DND-41 (cell line): ENCODE measurements at regions not wholly inside any gene's neighbourhood (a gene's known extent, or its start where the extent isn't known, plus 50 kb on each side); places are given as distances from the start of the nearest gene placed in this dataset.
"Not testable (repeated sequence)": the region's sequence is repeated elsewhere in the genome, so short reads cannot be mapped to it uniquely, and the experiment has no call there.

ENCODE experiments used
- ATAC-seq: fragments of 200-7000 bp; cut with Tn5 transposase; 3 replicates; pipeline ENCODE4 v1.9.1; 2021; ENCODE audit warnings: low read depth; ENCODE audit not compliant: insufficient read depth
- DNase-seq: peaks from one replicate; pipeline ENCODE4 v3.0.0-alpha.2; 2020
- H2AFZ ChIP-seq: 2 replicates; pipeline ENCODE4 v1.6.0; 2012; ENCODE audit warnings: low read depth, low read length
- H3K27ac ChIP-seq: 2 replicates; pipeline ENCODE4 v1.5.1; 2012; ENCODE audit warnings: low read length, inconsistent platforms
- H3K27me3 ChIP-seq: fragments of 200-600 bp; sonication (generic); 2 replicates; pipeline ENCODE4 v1.6.0; 2012; ENCODE audit warnings: low read length, mild to moderate bottlenecking, inconsistent platforms; ENCODE audit not compliant: insufficient read depth, poor library complexity
- H3K36me3 ChIP-seq: 2 replicates; pipeline ENCODE4 v1.5.1; 2012; ENCODE audit warnings: low read length, inconsistent platforms; ENCODE audit not compliant: insufficient read depth
- H3K4me1 ChIP-seq: 2 replicates; pipeline ENCODE4 v1.5.1; 2012; ENCODE audit warnings: mild to moderate bottlenecking, low read length; ENCODE audit not compliant: insufficient read depth
- H3K4me2 ChIP-seq: 2 replicates; pipeline ENCODE4 v1.6.0; 2012; ENCODE audit warnings: mild to moderate bottlenecking, moderate library complexity, low read length, inconsistent platforms; ENCODE audit not compliant: insufficient read depth
- H3K4me3 ChIP-seq, 2 experiments: fragments of 200-600 bp in 1 of 2; shearing (Covaris generic) in 1 of 2; 2 replicates each; pipeline ENCODE4 v1.5.1; 2012 to 2016; ENCODE audit warnings: inconsistent platforms in 2 of 2, low read length in 2 of 2, mild to moderate bottlenecking in 2 of 2, low read depth in 1 of 2, moderate library complexity in 1 of 2
- H3K79me2 ChIP-seq: 2 replicates; pipeline ENCODE4 v1.6.0; 2012; ENCODE audit warnings: low read length, inconsistent platforms; ENCODE audit not compliant: insufficient read depth
- H3K9ac ChIP-seq: 2 replicates; pipeline ENCODE4 v1.6.0; 2012; ENCODE audit warnings: low read depth, mild to moderate bottlenecking, inconsistent platforms, low read length, moderate library complexity
- H3K9me3 ChIP-seq: 2 replicates; pipeline ENCODE4 v1.5.1; 2012; ENCODE audit warnings: low read length, moderate library complexity, mild to moderate bottlenecking, inconsistent platforms; ENCODE audit not compliant: insufficient read depth, severe bottlenecking
- H4K20me1 ChIP-seq: 2 replicates; pipeline ENCODE4 v1.6.0; 2012; ENCODE audit warnings: low read length; ENCODE audit not compliant: insufficient read depth
- CTCF ChIP-seq: IDR thresholded peaks from 2 replicates; pipeline ENCODE4 v1.5.1; 2012; ENCODE audit warnings: borderline replicate concordance, low read length, moderate library complexity, mild to moderate bottlenecking; ENCODE audit not compliant: poor library complexity, severe bottlenecking; ENCODE audit errors: extremely low read depth
- EZH2 ChIP-seq: IDR thresholded peaks from 3 replicates; pipeline ENCODE4 v1.6.1; 2012; ENCODE audit warnings: borderline replicate concordance, low read depth, mild to moderate bottlenecking, moderate library complexity, low read length, inconsistent platforms; ENCODE audit not compliant: severe bottlenecking

DNA sequence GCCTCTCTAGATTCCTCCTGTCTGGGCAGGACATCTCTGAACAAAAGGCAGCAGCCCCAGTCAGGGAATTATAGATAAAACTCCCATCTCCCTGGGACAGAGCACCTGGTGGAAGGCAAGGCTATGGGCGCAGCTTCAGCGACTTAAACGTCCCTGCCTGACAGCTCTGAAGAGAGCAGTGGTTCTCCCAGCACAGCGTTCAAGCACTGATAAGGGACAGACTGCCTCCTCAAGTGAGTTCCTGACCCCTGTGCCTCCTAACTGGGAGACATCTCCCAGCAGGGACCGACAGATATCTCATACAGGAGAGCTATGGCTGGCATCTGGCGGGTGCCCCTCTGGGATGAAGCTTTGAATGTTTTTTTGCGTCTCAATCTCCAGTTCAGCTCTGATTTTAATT, 262.2 kb downstream of the PARM1 start:
- TF ChIP-seq EZH2 (no peak), CTCF (no peak)
- Histone ChIP-seq H3K9me3 (no peaks in the 10 kb centered on the region), H3K9ac (no peak overlapping the region), H3K4me2 (no peak overlapping the region), H3K36me3 (no peaks in the 10 kb centered on the region), H4K20me1 (no peaks in the 10 kb centered on the region), H3K79me2 (no peaks in the 10 kb centered on the region), H2AFZ (no peak overlapping the region), H3K27ac (no peak overlapping the region), H3K27me3 (no peaks in the 10 kb centered on the region), H3K4me1 (no peaks in the 10 kb centered on the region), H3K4me3 (no peak overlapping the region)
- no peak for ATAC-seq
- DNase-seq: no peak

DNA sequence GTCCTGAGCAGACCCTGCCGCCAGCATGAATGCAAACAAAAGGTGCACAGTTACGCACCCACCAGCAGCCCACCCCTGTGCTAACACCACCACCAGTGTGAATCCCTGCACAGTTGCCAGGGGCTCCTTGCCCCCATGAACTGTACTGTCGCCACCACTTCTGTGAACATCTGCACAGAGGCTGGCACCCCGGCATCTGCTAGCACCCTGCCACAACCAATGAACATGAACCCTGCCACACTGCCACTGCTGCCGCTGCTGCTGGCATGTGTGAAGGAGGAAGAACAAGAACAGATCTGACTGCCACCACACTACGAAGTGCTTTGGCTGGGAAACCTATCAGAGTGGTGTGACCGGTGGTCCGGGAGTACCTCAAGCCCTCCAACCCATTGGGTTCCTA, 261.3 kb downstream of the PARM1 start:
- H3K9me3 ChIP-seq: no peaks in the 10 kb centered on the region
- TF ChIP-seq CTCF (no peak), EZH2 (no peak)
- ATAC-seq (no peak), DNase-seq (no peak)
- H3K36me3 ChIP-seq: no peaks in the 10 kb centered on the region
- no peak overlapping the region for H3K9ac ChIP-seq
- H3K79me2 ChIP-seq: no peaks in the 10 kb centered on the region
- no peak overlapping the region for H3K27ac ChIP-seq
- H3K4me3 ChIP-seq: no peak overlapping the region
- no peaks in the 10 kb centered on the region for H3K27me3 ChIP-seq
- no peaks in the 10 kb centered on the region for H3K4me1 ChIP-seq
- no peaks in the 10 kb centered on the region for H4K20me1 ChIP-seq
- no peak overlapping the region for H2AFZ ChIP-seq
- H3K4me2 ChIP-seq: no peak overlapping the region

GRCh38 chr4:75192182-75192581, 259.3 kb downstream of the PARM1 start:
- H3K4me1 ChIP-seq, H3K4me2 ChIP-seq, H3K9me3 ChIP-seq, H3K27me3 ChIP-seq, H3K36me3 ChIP-seq, DNase-seq, H3K27ac ChIP-seq, H2AFZ ChIP-seq, H3K4me3 ChIP-seq, H3K9ac ChIP-seq, H3K79me2 ChIP-seq, H4K20me1 ChIP-seq, ATAC-seq: not testable (repeated sequence)

- H3K4me2 ChIP-seq: no peak overlapping the region
- H4K20me1 ChIP-seq: no peaks in the 10 kb centered on the region
- H3K27ac ChIP-seq: no peak overlapping the region
- no peak for DNase-seq
- H3K4me1 ChIP-seq: no peaks in the 10 kb centered on the region
- H3K9ac ChIP-seq: no peak overlapping the region
- TF ChIP-seq CTCF (no peak), EZH2 (no peak)
- no peaks in the 10 kb centered on the region for H3K9me3 ChIP-seq
- no peak overlapping the region for H2AFZ ChIP-seq
- H3K4me3 ChIP-seq: no peak overlapping the region
- no peaks in the 10 kb centered on the region for H3K36me3 ChIP-seq
- no peaks in the 10 kb centered on the region for H3K79me2 ChIP-seq
- H3K27me3 ChIP-seq: no peaks in the 10 kb centered on the region
- no peak for ATAC-seq
Measured at GRCh38 chr4:75189711-75190335, 256.9 kb downstream of the PARM1 start.
